DND-41 (cell line): ENCODE measurements at regions not wholly inside any gene's neighbourhood (a gene's known extent, or its start where the extent isn't known, plus 50 kb on each side); places are given as distances from the start of the nearest gene placed in this dataset.

Experiments used
- ATAC-seq: fragments of 200-7000 bp; cut with Tn5 transposase; 3 replicates; pipeline ENCODE4 v1.9.1; 2021; ENCODE audit warnings: low read depth; ENCODE audit not compliant: insufficient read depth
- DNase-seq: peaks from one replicate; pipeline ENCODE4 v3.0.0-alpha.2; 2020
- H2AFZ ChIP-seq: 2 replicates; pipeline ENCODE4 v1.6.0; 2012; ENCODE audit warnings: low read depth, low read length
- H3K27ac ChIP-seq: 2 replicates; pipeline ENCODE4 v1.5.1; 2012; ENCODE audit warnings: low read length, inconsistent platforms
- H3K27me3 ChIP-seq: fragments of 200-600 bp; sonication (generic); 2 replicates; pipeline ENCODE4 v1.6.0; 2012; ENCODE audit warnings: low read length, mild to moderate bottlenecking, inconsistent platforms; ENCODE audit not compliant: insufficient read depth, poor library complexity
- H3K36me3 ChIP-seq: 2 replicates; pipeline ENCODE4 v1.5.1; 2012; ENCODE audit warnings: low read length, inconsistent platforms; ENCODE audit not compliant: insufficient read depth
- H3K4me1 ChIP-seq: 2 replicates; pipeline ENCODE4 v1.5.1; 2012; ENCODE audit warnings: mild to moderate bottlenecking, low read length; ENCODE audit not compliant: insufficient read depth
- H3K4me2 ChIP-seq: 2 replicates; pipeline ENCODE4 v1.6.0; 2012; ENCODE audit warnings: mild to moderate bottlenecking, moderate library complexity, low read length, inconsistent platforms; ENCODE audit not compliant: insufficient read depth
- H3K4me3 ChIP-seq, 2 experiments: fragments of 200-600 bp in 1 of 2; shearing (Covaris generic) in 1 of 2; 2 replicates each; pipeline ENCODE4 v1.5.1; 2012 to 2016; ENCODE audit warnings: inconsistent platforms in 2 of 2, low read length in 2 of 2, mild to moderate bottlenecking in 2 of 2, low read depth in 1 of 2, moderate library complexity in 1 of 2
- H3K79me2 ChIP-seq: 2 replicates; pipeline ENCODE4 v1.6.0; 2012; ENCODE audit warnings: low read length, inconsistent platforms; ENCODE audit not compliant: insufficient read depth
- H3K9ac ChIP-seq: 2 replicates; pipeline ENCODE4 v1.6.0; 2012; ENCODE audit warnings: low read depth, mild to moderate bottlenecking, inconsistent platforms, low read length, moderate library complexity
- H3K9me3 ChIP-seq: 2 replicates; pipeline ENCODE4 v1.5.1; 2012; ENCODE audit warnings: low read length, moderate library complexity, mild to moderate bottlenecking, inconsistent platforms; ENCODE audit not compliant: insufficient read depth, severe bottlenecking
- H4K20me1 ChIP-seq: 2 replicates; pipeline ENCODE4 v1.6.0; 2012; ENCODE audit warnings: low read length; ENCODE audit not compliant: insufficient read depth
- CTCF ChIP-seq: IDR thresholded peaks from 2 replicates; pipeline ENCODE4 v1.5.1; 2012; ENCODE audit warnings: borderline replicate concordance, low read length, moderate library complexity, mild to moderate bottlenecking; ENCODE audit not compliant: poor library complexity, severe bottlenecking; ENCODE audit errors: extremely low read depth
- EZH2 ChIP-seq: IDR thresholded peaks from 3 replicates; pipeline ENCODE4 v1.6.1; 2012; ENCODE audit warnings: borderline replicate concordance, low read depth, mild to moderate bottlenecking, moderate library complexity, low read length, inconsistent platforms; ENCODE audit not compliant: severe bottlenecking

- ATAC-seq (no peak), DNase-seq (no peak)
- no peaks in the 10 kb centered on the region for H3K9me3 ChIP-seq
- no peak overlapping the region for H3K27ac ChIP-seq
- no peaks in the 10 kb centered on the region for H4K20me1 ChIP-seq
- H2AFZ ChIP-seq: no peak overlapping the region
- TF ChIP-seq CTCF (no peak), EZH2 (no peak)
- H3K4me3 ChIP-seq: no peak overlapping the region
- H3K9ac ChIP-seq: no peak overlapping the region
- no peaks in the 10 kb centered on the region for H3K79me2 ChIP-seq
- H3K36me3 ChIP-seq: no peaks in the 10 kb centered on the region
- no peak overlapping the region for H3K4me2 ChIP-seq
- H3K27me3 ChIP-seq: no peaks in the 10 kb centered on the region
- no peaks in the 10 kb centered on the region for H3K4me1 ChIP-seq
These were observed 108.0 kb upstream of the PPP1R26 start for GRCh38 chr9:135371535-135371934.

GRCh38 chr9:135372036-135372435 is 107.5 kb upstream of the PPP1R26 start:
- no peak overlapping the region for H2AFZ ChIP-seq
- no peaks in the 10 kb centered on the region for H4K20me1 ChIP-seq
- no peak overlapping the region for H3K4me3 ChIP-seq
- no peaks in the 10 kb centered on the region for H3K4me1 ChIP-seq
- DNase-seq (no peak), ATAC-seq (no peak)
- H3K27me3 ChIP-seq: no peaks in the 10 kb centered on the region
- H3K79me2 ChIP-seq: no peaks in the 10 kb centered on the region
- H3K9me3 ChIP-seq: no peaks in the 10 kb centered on the region
- no peaks in the 10 kb centered on the region for H3K36me3 ChIP-seq
- H3K27ac ChIP-seq: no peak overlapping the region
- no peak overlapping the region for H3K9ac ChIP-seq
- TF ChIP-seq CTCF (no peak), EZH2 (no peak)
- no peak overlapping the region for H3K4me2 ChIP-seq

- H3K36me3 ChIP-seq: no peaks in the 10 kb centered on the region
- ATAC-seq: no peak
- H4K20me1 ChIP-seq: no peaks in the 10 kb centered on the region
- H3K27ac ChIP-seq: no peak overlapping the region
- no peak overlapping the region for H3K4me3 ChIP-seq
- no peak overlapping the region for H3K4me2 ChIP-seq
- no peak overlapping the region for H2AFZ ChIP-seq
- TF ChIP-seq CTCF (no peak), EZH2 (no peak)
- H3K79me2 ChIP-seq: no peaks in the 10 kb centered on the region
- DNase-seq: no peak
- no peaks in the 10 kb centered on the region for H3K27me3 ChIP-seq
- no peak overlapping the region for H3K9ac ChIP-seq
- no peaks in the 10 kb centered on the region for H3K9me3 ChIP-seq
- no peaks in the 10 kb centered on the region for H3K4me1 ChIP-seq
These were observed 107.0 kb upstream of the PPP1R26 start for GRCh38 chr9:135372501-135373008.
